HEK293 (cell line): ENCODE measurements at regions not wholly inside any gene's neighbourhood (a gene's known extent, or its start where the extent isn't known, plus 50 kb on each side); places are given as distances from the start of the nearest gene placed in this dataset.

Source experiments
- CTCF ChIA-PET: fragments of 350-600 bp; formaldehyde crosslinking; extraction: SDS; loops from one replicate; lab custom pipeline; 2021; ENCODE audit warnings: antibody characterized with exemption; lab: Yijun Ruan, JAX
- POLR2A ChIA-PET: fragments of 300-600 bp; formaldehyde crosslinking; extraction: SDS; loops from one replicate; lab custom pipeline; 2020; ENCODE audit warnings: antibody characterized with exemption, inconsistent platforms; lab: Yijun Ruan, JAX
- H3K27ac ChIP-seq: fragments of 200-500 bp; sonication (Bioruptor generic); 2 replicates; pipeline ENCODE4 v1.5.1; 2014; ENCODE audit warnings: low read depth, low read length, control low read depth, inconsistent platforms; ENCODE audit errors: extremely low read depth
- H3K36me3 ChIP-seq, 2 experiments: fragments of 200-500 bp in 1 of 2; sonication (Bioruptor generic) in 1 of 2; 1 replicate in 1 of 2; 2 replicates in 1 of 2; pipeline ENCODE4 v1.5.1; 2014 to 2017; ENCODE audit warnings: inconsistent platforms in 2 of 2, low read length in 2 of 2; ENCODE audit not compliant: control insufficient read depth in 2 of 2, insufficient read depth in 1 of 2
- H3K4me1 ChIP-seq: fragments of 200-500 bp; sonication (Bioruptor generic); 2 replicates; pipeline ENCODE4 v1.5.1; 2014; ENCODE audit warnings: mild to moderate bottlenecking, low read length, inconsistent platforms; ENCODE audit not compliant: control insufficient read depth, insufficient read depth
- H3K4me3 ChIP-seq: 2 replicates; pipeline ENCODE4 v1.5.1; 2011; ENCODE audit warnings: low read depth, mild to moderate bottlenecking, control low read depth, low read length, moderate library complexity
- H3K9me3 ChIP-seq: fragments of 200-500 bp; sonication (Bioruptor generic); 2 replicates; pipeline ENCODE4 v1.5.1; 2014; ENCODE audit warnings: low read depth, low read length, inconsistent platforms; ENCODE audit not compliant: control insufficient read depth, insufficient read depth
- HOXD13 ChIP-seq: sonication (generic); formaldehyde crosslinking; IDR thresholded peaks from 2 replicates; pipeline ENCODE4 v1.8.0; 2022; ENCODE audit warnings: missing genetic modification reagents, borderline replicate concordance
- SETDB1 ChIP-seq: IDR thresholded peaks from one replicate; pipeline ENCODE4 v1.6.1; 2017; ENCODE audit warnings: mild to moderate bottlenecking, low read length, moderate library complexity, mixed read lengths; ENCODE audit not compliant: insufficient read length
- ZBTB17 ChIP-seq: fragments of 450-650 bp; formaldehyde crosslinking; IDR thresholded peaks from 2 replicates; pipeline ENCODE4 v1.5.1; 2016; ENCODE audit warnings: missing biosample characterization, missing genetic modification characterization
- ZFHX2 ChIP-seq: fragments of 450-650 bp; formaldehyde crosslinking; conservative IDR thresholded peaks from 2 replicates; pipeline ENCODE4 v1.5.1; 2016; ENCODE audit warnings: missing biosample characterization, missing genetic modification characterization
- ZFP37 ChIP-seq: fragments of 450-650 bp; formaldehyde crosslinking; IDR thresholded peaks from 2 replicates; pipeline ENCODE4 v1.5.1; 2016; ENCODE audit warnings: missing biosample characterization, missing genetic modification characterization
- ZIC2 ChIP-seq: fragments of 450-650 bp; formaldehyde crosslinking; IDR thresholded peaks from 2 replicates; pipeline ENCODE4 v1.5.1; 2016; ENCODE audit warnings: missing biosample characterization, missing genetic modification characterization
- ZNF112 ChIP-seq: fragments of 450-650 bp; formaldehyde crosslinking; IDR thresholded peaks from 2 replicates; pipeline ENCODE4 v1.5.0; 2017; ENCODE audit warnings: missing biosample characterization, missing genetic modification characterization
- ZNF2 ChIP-seq: fragments of 450-650 bp; formaldehyde crosslinking; IDR thresholded peaks from 2 replicates; pipeline ENCODE4 v1.5.1; 2016; ENCODE audit warnings: missing biosample characterization, missing genetic modification characterization
- ZNF23 ChIP-seq: fragments of 450-650 bp; formaldehyde crosslinking; IDR thresholded peaks from 2 replicates; pipeline ENCODE4 v1.5.1; 2016; ENCODE audit warnings: missing biosample characterization, missing genetic modification characterization, borderline replicate concordance
- ZNF239 ChIP-seq: fragments of 450-650 bp; formaldehyde crosslinking; IDR thresholded peaks from 2 replicates; pipeline ENCODE4 v1.5.1; 2016; ENCODE audit warnings: missing biosample characterization, missing genetic modification characterization
- ZNF292 ChIP-seq: fragments of 450-650 bp; formaldehyde crosslinking; IDR thresholded peaks from 2 replicates; pipeline ENCODE4 v1.5.1; 2016; ENCODE audit warnings: low read depth, missing biosample characterization, missing genetic modification characterization, borderline replicate concordance
- ZNF48 ChIP-seq: fragments of 450-650 bp; formaldehyde crosslinking; IDR thresholded peaks from 2 replicates; pipeline ENCODE4 v1.5.1; 2016; ENCODE audit warnings: missing biosample characterization, missing genetic modification characterization
- ZNF544 ChIP-seq: fragments of 450-650 bp; formaldehyde crosslinking; IDR thresholded peaks from 2 replicates; pipeline ENCODE4 v1.5.0; 2017; ENCODE audit warnings: missing biosample characterization, missing genetic modification characterization
- TF ChIP-seq, protein P1 (sequence below): fragments of 450-650 bp; formaldehyde crosslinking; IDR thresholded peaks from 2 replicates; pipeline ENCODE4 v1.5.1; 2016; ENCODE audit warnings: missing biosample characterization, missing genetic modification characterization
- TF ChIP-seq, protein P2 (sequence below): fragments of 450-650 bp; formaldehyde crosslinking; IDR thresholded peaks from 2 replicates; pipeline ENCODE4 v1.5.1; 2016; ENCODE audit warnings: missing biosample characterization, missing genetic modification characterization
- TF ChIP-seq, protein P3 (sequence below): fragments of 450-650 bp; formaldehyde crosslinking; IDR thresholded peaks from 2 replicates; pipeline ENCODE4 v1.5.1; 2016; ENCODE audit warnings: missing biosample characterization, missing genetic modification characterization
- TF ChIP-seq, protein P4 (sequence below): fragments of 450-650 bp; formaldehyde crosslinking; IDR thresholded peaks from 2 replicates; pipeline ENCODE4 v1.5.1; 2016; ENCODE audit warnings: missing biosample characterization, missing genetic modification characterization

DNA sequence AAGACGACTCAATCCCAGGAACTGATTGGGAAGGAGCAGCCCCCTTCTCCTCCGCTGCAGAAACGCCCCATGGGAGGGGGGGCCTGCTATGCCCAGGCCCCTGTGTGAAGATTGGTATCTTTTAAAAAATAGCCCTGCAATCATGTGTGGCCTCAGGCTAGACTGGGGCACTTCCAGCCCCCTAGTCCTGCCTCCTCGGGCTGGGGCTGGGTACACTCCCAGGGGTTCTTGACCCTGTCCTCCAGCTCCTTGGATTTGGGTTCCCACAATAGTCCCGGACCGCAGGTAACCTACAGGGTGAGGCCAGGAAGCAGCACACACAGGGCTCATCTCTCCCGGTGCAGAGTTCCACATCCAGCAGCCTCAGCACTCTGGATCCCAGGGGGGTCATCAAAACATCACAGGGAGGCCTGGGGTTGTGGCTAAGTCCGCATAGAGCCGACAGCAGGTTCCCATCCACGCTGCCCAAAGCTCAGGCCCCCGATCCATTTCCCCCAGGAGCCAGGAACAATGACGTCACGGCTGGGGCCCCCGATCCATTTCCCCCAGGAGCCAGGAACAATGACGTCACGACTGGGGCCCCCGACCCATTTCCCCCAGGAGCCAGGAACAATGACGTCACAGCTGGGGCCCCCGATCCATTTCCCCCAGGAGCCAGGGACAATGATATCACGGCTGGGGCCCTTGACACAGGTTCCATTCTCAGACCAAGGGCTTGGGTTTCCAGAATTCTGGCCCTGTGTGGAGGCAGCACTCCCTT lies 202.4 kb downstream of the IRF8 start:
- TF ChIP-seq ZIC2 (peak; percentile 36; the same call in 1 of the 2 replicates), ZFHX2 (tag by site-specific recombination) (no peak; the same call in 1 of the 2 replicates), ZFP37 (tag by site-specific recombination) (no peak)
- TF ChIP-seq, protein P1, sequence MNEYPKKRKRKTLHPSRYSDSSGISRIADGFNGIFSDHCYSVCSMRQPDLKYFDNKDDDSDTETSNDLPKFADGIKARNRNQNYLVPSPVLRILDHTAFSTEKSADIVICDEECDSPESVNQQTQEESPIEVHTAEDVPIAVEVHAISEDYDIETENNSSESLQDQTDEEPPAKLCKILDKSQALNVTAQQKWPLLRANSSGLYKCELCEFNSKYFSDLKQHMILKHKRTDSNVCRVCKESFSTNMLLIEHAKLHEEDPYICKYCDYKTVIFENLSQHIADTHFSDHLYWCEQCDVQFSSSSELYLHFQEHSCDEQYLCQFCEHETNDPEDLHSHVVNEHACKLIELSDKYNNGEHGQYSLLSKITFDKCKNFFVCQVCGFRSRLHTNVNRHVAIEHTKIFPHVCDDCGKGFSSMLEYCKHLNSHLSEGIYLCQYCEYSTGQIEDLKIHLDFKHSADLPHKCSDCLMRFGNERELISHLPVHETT (tag by site-specific recombination), result no peak
- TF ChIP-seq, protein P2, sequence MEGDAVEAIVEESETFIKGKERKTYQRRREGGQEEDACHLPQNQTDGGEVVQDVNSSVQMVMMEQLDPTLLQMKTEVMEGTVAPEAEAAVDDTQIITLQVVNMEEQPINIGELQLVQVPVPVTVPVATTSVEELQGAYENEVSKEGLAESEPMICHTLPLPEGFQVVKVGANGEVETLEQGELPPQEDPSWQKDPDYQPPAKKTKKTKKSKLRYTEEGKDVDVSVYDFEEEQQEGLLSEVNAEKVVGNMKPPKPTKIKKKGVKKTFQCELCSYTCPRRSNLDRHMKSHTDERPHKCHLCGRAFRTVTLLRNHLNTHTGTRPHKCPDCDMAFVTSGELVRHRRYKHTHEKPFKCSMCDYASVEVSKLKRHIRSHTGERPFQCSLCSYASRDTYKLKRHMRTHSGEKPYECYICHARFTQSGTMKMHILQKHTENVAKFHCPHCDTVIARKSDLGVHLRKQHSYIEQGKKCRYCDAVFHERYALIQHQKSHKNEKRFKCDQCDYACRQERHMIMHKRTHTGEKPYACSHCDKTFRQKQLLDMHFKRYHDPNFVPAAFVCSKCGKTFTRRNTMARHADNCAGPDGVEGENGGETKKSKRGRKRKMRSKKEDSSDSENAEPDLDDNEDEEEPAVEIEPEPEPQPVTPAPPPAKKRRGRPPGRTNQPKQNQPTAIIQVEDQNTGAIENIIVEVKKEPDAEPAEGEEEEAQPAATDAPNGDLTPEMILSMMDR (tag by site-specific recombination), result no peak
- Histone ChIP-seq H3K27ac (no peak overlapping the region), H3K4me3 (no peak overlapping the region), H3K4me1 (no peaks in the 10 kb centered on the region), H3K36me3 (no peaks in the 10 kb centered on the region), H3K9me3 (no peaks in the 10 kb centered on the region)
- ChIA-PET POLR2A (no interaction called here), CTCF (no interaction called here)

DNA sequence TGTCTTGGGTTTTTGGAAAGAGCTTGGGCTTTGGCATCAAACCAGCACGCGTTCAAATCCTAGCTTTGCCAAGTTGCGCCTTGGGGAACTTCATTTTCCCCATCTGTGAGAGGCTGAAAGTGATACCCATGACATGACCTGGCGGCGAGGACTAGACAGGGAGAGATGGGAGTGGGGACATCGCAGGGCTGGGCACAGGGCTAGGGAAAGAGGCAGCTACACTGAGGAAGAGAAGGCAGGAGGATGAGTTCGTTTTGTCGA lies 202.9 kb downstream of the IRF8 start:
- no peaks in the 10 kb centered on the region for H3K4me1 ChIP-seq
- H3K9me3 ChIP-seq, result no peaks in the 10 kb centered on the region
- CTCF ChIA-PET, result no interaction called here
- no peak overlapping the region for H3K27ac ChIP-seq
- POLR2A ChIA-PET, result no interaction called here
- H3K4me3 ChIP-seq, result no peak overlapping the region
- TF ChIP-seq ZNF239 (tag by site-specific recombination) (no peak), ZNF2 (tag by site-specific recombination) (no peak), ZNF544 (tag by site-specific recombination) (no peak), ZNF112 (tag by site-specific recombination) (no peak), ZNF292 (tag by site-specific recombination) (no peak), HOXD13 (CRISPR knock-in tag) (no peak), ZNF48 (tag by site-specific recombination) (no peak)
- TF ChIP-seq, protein P3, sequence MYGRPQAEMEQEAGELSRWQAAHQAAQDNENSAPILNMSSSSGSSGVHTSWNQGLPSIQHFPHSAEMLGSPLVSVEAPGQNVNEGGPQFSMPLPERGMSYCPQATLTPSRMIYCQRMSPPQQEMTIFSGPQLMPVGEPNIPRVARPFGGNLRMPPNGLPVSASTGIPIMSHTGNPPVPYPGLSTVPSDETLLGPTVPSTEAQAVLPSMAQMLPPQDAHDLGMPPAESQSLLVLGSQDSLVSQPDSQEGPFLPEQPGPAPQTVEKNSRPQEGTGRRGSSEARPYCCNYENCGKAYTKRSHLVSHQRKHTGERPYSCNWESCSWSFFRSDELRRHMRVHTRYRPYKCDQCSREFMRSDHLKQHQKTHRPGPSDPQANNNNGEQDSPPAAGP, result no peak
- TF ChIP-seq, all 188 proteins: peak for 0
- no peaks in the 10 kb centered on the region for H3K36me3 ChIP-seq

DNA sequence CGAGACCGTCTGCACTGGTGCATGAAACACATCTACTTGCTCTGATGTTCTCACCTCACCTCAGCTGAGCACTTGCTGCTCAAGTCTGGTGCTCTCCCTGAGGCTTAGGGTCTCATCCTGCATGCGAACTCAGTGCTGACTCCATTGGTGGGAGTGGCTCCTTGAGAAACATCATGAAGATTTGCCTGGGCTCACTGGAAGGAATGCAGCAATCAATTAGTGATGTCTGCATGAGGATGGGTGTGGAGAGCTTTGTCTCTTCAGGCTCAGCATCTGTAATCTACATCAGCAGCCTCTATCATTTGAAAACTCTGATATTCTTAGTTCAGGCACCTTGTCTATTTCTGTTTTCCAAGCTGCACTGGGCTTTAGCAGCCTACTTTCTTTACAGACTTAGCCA lies 204.4 kb downstream of the IRF8 start:
- ChIA-PET CTCF (no interaction called here), POLR2A (no interaction called here)
- Histone ChIP-seq H3K4me3 (no peak overlapping the region), H3K36me3 (no peaks in the 10 kb centered on the region)
- TF ChIP-seq, protein P4, sequence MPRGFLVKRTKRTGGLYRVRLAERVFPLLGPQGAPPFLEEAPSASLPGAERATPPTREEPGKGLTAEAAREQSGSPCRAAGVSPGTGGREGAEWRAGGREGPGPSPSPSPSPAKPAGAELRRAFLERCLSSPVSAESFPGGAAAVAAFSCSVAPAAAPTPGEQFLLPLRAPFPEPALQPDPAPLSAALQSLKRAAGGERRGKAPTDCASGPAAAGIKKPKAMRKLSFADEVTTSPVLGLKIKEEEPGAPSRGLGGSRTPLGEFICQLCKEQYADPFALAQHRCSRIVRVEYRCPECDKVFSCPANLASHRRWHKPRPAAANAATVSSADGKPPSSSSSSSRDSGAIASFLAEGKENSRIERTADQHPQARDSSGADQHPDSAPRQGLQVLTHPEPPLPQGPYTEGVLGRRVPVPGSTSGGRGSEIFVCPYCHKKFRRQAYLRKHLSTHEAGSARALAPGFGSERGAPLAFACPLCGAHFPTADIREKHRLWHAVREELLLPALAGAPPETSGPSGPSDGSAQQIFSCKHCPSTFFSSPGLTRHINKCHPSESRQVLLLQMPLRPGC, result no peak
- TF ChIP-seq ZFHX2 (tag by site-specific recombination) (no peak), ZNF23 (peak; percentile 87; the same call in 1 of the 2 replicates), SETDB1 (peak; percentile 51), ZBTB17 (peak; percentile 78)
- TF ChIP-seq, all 188 proteins: peak for 3
- H3K27ac ChIP-seq, result no peak overlapping the region
- no peaks in the 10 kb centered on the region for H3K9me3 ChIP-seq
- no peaks in the 10 kb centered on the region for H3K4me1 ChIP-seq
